ENCODE measurements at regions not wholly inside any gene's neighbourhood (a gene's known extent, or its start where the extent isn't known, plus 50 kb on each side); places are given as distances from the start of the nearest gene placed in this dataset.

DNA sequence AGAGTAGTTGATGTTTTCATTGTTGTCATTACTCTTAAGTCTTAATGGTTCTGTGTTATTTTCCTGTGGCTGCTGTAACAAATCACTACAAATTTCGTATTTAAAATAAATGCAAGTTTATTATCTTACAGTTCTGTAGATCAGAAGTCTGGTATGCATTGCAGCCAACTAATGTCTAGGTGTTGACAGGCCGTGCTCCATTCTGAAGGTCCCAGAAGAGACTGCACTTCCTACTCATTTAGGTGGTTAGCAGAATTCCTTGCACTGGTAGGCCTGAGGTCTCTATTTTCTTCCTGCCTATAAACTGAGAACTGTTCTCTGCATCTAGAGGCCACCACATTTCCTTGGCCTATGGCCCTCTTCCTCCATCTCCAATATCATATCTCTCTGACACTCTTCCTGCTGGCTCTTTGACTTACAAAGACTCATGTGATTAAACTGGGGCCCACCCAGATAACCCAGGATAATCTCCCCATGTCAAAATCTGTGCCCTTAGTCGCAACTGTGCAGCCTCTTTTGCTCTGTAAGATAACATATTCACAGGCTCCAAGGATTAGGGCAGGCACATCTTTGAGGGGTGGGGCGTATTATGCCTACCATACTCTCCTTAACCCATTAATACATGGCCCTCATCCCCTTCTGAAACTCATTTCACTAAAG, 468.4 kb downstream of the FOXO1 start:
- no peak for DNase-seq

- no peak for DNase-seq
Observed at GRCh38 chr13:40200273-40200978, 466.0 kb downstream of the FOXO1 start.

- DNase-seq, result no peak
Observed at GRCh38 chr13:40204246-40204645, 462.2 kb downstream of the FOXO1 start.

DNA sequence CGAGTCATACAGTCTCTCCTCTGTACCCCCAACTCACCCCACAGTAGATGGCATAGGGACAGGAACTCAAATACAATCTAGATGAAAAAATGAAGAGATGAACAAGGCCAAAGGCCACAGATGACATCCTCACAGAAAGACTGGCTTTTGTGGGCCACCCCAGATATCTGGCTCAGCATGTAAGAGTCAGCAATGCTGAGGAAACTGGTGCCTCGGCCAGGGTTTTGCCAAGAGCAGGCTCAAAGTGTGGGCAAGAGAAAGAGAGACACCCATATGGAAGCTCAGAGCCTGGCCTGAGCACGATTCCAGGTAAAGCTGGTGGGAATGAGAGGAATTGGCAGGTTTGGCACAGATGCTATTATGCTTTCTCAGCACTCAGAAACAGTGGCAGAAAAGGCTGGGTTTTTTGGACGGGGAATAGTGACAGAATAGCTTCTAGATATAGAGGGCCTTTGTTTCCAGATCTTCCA, 460.6 kb downstream of the FOXO1 start:
- DNase-seq, result no peak

- DNase-seq, result no peak
Observed at GRCh38 chr13:40206241-40207000, 460.0 kb downstream of the FOXO1 start.

GRCh38 chr13:40207001-40207478, 459.4 kb downstream of the FOXO1 start:
- DNase-seq, result no peak

DNA sequence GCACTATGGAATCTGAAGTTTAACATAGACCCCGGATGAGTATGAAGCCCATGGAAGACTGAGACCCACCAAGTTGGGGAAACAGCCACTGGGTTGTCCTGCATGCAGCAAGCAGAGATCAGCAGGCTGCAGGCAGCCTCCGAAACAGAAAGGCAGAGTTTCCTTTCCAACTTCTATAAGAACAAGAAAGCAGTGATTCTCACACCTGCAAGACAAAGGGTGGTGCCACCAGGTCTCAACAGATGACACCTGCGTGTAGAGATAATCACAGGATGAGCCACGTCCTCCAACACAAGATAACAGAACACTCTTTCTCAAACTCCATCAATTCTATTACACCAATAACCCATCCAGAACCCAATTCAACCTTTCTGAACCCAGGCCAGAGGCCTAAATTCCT, 457.9 kb downstream of the FOXO1 start:
- no peak for DNase-seq

GRCh38 chr13:40210865-40211585, 455.4 kb downstream of the FOXO1 start:
- no peak for DNase-seq

DNA sequence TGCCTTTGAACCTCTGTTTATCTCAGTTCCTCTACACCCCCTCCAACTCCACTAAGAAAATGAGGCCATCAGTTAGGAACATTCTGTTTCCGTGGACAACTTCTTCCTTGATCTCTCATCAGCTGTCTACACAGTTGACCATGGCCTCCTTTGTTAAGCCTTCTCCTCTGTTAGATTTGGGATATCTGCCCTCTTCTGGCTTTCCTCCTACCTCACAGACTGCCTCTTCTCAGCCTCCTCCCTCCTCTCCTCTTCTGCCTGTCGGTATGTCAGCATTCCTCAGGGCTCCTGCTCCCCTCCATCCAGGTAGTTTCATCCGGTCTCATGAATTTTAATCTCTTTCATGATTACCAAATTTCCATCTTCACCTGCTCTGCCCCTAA, 454.9 kb downstream of the FOXO1 start:
- no peak for DNase-seq

DNA sequence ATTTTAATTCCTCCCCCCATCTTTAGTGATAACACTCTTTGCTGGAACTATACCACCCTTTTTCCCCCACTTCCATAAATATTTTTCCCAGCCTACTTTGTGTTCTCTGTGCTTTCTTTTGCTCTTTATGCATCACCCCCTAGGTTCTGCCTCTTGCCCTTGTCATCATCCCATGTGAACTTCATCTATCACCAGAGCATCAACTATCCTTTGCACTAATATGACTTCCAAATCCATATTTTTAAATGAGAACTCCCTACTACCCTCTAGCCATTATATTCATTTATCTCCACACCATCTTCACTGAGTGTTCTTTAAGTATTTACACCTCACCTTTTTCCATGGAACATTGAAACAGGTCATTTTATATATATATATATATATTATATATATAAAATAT, 452.7 kb downstream of the FOXO1 start:
- DNase-seq, result no peak

GRCh38 chr13:40215311-40215710, 451.1 kb downstream of the FOXO1 start:
- no peak for DNase-seq

DNA sequence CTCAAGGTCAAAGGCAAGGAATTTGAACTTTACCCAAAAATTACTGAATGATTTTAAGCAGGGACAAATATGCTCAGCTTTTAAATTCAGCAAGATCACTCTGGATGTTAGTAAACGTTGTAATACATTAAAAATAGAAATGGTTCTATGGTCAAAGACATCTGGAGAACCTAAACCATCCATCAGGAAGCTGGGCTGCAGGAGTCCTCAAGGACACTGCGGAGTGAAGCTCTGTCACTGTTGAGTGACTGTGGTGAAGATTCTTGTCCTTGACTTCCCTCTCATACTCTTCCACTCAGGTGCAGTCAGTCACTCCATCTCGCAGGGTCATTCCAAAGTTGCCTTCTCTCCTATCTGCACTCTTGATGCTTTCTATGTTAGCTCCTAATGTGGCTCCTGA, 450.7 kb downstream of the FOXO1 start:
- no peak for DNase-seq

GRCh38 chr13:40217675-40218074, 448.8 kb downstream of the FOXO1 start:
- no peak for DNase-seq

DNA sequence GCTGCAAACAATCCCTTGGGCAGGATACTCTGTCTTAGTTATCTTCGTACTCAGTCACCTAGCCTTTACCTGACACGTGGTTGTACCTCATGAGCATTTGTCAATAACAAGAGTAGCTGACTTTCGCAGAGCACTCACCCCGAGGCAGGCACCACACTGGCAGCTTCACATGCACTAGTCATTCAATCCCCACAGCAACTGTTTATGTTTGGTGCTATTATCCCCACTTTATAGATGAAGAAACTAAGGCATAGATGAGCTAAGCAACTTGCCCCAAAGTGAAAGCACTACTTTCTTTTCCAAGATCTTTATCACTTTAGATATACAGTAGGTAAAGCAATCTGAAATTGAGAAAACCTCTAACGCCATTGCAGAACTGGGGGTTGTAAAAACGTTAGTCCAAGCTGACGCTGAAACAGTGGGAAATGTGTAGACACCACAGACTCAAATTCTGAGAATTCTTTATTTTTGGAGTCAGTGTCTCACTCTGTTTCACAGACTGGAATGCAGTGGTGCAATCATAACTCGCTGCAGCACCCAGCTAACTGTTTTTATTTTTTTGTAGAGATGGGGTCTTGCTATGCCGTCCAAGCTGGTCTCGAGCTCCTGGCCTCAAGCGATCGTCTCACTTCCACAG, 446.0 kb downstream of the FOXO1 start:
- no peak for DNase-seq

- no peak for DNase-seq
Observed at GRCh38 chr13:40221131-40221459, 445.3 kb downstream of the FOXO1 start.

DNA sequence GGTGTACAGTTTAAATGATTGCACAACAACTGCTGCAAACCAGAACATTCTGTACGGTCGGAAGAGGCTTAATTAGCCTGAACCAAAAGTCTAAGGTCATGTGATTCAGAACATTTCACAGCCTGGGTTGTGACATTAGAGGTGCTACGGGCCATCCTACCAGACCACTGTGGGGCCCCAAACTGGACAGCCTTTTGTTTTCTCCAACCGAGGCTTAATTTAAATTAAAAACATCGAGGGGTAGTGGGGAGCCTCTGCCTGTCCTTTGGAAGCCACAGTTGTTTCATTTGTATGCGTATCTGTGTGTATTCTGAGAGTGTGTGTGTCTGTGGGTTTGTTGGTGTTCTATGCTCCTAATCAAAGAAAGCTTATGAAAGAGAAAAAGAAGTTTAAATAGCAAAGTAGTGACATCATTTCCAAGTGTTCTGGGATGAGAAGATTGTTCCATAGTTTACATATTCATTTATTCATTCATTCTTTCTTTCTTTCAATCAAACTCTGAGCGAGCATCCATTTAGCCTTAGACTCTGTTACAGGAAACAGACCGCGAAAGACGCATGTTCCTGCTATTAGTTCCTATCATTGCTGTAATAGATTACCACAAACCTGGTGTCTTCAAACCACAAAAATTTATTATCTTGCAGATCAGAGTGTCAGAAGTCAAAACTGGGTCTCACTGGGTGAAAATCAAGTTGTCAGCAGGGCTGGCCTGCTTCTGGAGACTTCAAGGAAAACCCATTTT, 444.8 kb downstream of the FOXO1 start:
- DNase-seq, result no peak

DNA sequence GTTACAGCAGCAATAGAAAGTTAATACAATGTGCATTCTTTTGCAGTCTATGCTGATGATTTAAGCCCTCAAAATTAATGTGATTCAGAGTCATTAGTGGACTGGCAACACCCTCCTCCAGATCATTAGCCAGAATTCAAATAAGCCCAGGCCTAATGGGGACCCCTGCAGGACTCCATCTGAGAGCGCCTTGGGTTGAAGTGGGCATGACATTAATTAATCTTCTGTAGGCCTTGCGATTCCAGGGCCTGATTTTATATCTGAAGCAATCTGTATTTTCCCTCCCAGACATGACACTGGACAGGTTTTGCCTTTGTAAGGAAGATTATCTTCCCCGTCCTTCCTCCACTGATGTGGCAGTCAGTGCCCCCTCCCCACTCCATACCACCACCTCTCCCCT, 442.9 kb downstream of the FOXO1 start:
- no peak for DNase-seq

GRCh38 chr13:40228496-40228895, 437.9 kb downstream of the FOXO1 start:
- DNase-seq, result no peak

DNA sequence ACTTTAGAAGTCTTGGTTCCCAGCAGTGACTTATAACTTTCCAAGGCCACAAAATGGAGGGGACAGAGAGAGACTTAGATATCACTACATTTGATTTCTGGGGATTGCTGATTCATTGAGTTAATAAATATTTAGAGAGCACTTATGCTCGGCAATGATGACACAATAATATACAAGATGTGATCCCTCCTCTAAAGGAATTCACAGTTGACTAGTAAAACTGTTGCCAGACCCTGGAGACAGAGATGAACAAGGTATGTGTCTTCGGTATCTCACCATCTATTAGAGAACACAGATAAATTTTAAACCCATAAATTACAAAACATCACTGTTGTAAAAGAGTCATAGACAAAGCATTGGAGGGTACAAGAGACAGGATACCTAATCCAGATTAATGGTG, 437.5 kb downstream of the FOXO1 start:
- DNase-seq, result no peak

- DNase-seq, result no peak
Observed at GRCh38 chr13:40230833-40231266, 435.6 kb downstream of the FOXO1 start.

- no peak for DNase-seq
Observed at GRCh38 chr13:40231311-40231710, 435.1 kb downstream of the FOXO1 start.

GRCh38 chr13:40231751-40232150, 434.7 kb downstream of the FOXO1 start:
- no peak for DNase-seq
